Kidney capillary endothelial cell (primary cell): ENCODE measurements at regions not wholly inside any gene's neighbourhood (a gene's known extent, or its start where the extent isn't known, plus 50 kb on each side); places are given as distances from the start of the nearest gene placed in this dataset.

ENCODE experiments used
- DNase-seq: peaks from one replicate; pipeline ENCODE4 v3.0.0-alpha.2; 2018; ENCODE audit warnings: low spot score

DNA sequence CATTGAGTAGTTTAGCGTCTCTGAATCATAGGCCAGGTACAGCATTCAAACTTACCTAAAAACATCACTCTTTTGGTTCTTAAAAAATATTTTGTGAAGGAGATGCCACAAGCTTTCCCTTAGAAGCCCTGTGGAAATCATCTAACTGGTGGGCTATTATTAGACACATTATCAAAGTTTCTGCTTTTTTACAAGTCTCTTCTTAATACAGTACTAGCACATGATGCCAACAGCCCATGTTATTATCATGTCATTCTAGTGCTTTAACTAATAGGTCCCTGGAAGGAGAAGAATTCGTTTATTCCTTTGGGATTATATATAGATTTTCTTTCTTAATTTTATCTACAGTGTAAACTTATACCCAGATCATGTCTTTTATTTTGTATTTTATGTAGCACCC lies 146.0 kb upstream of the PTPRK start:
- DNase-seq, result no peak

- DNase-seq, result no peak
Measured at GRCh38 chr6:128663238-128663637, 142.8 kb upstream of the PTPRK start.

- DNase-seq, result no peak
Measured at GRCh38 chr6:128659878-128660622, 139.7 kb upstream of the PTPRK start.

DNA sequence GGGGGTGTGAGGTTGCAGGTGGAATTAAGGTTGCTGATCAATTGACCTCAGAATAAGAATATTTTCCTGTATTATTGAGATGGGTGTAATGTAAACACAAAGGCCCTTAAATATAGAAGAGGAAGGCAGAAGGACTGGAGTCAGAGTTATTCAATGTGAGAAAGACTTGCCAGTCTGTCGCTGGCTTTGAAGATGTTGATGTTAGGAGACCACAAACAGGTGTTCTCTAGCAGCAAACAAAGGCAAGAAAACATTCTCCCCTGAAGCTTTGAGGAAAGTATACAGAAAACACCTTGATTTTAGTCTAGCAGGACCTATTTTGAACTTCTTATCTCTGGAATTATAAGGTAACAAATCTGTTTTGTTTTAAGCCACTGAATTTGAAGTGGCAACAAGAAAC lies 138.9 kb upstream of the PTPRK start:
- DNase-seq, result no peak

DNA sequence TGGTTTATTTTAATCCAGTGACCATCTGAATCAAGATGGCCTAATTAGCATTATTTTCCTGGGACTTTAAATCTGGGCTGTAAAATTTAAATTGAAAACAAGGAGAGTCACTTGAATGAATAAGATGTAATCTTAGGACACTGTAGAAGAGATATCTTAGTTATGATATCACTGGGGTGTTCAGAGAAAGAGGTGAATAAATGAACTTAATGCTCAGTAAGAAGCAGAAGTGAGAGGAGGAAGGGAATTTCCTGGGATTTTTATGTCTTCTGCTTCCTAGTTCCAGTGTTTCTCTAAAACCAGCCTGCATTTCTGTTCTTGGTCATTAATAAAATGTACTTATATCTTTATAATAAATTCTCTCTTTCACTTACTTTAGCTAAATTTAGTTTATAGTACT lies 136.8 kb upstream of the PTPRK start:
- DNase-seq, result no peak

DNA sequence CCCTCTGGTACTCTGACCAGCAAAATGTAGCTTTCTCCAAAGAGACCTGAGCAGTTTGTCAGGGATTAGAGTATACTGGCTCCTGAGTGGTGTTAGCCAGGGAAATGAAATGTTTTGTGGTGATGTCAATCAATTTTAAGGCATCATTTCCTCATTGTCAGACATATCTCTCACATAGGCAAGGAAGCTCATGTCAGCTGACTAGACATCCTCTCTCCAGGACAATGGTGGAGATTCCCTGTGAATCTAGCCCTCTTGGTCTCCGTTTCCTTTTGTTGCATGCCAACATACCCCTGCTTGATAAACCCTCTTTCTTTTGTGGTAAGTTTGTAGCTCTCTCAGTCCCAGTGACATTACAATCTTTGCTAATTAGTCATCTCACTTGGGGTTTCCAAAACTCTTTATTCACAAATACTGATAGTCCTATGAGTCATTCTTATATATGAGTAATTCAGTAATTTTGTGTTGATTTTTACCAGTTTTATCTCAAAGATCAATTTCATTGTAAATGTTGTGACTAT lies 135.6 kb upstream of the PTPRK start:
- DNase-seq, result peak; percentile 99

- no peak for DNase-seq
Measured at GRCh38 chr6:128648022-128648598, 127.7 kb upstream of the PTPRK start.

DNA sequence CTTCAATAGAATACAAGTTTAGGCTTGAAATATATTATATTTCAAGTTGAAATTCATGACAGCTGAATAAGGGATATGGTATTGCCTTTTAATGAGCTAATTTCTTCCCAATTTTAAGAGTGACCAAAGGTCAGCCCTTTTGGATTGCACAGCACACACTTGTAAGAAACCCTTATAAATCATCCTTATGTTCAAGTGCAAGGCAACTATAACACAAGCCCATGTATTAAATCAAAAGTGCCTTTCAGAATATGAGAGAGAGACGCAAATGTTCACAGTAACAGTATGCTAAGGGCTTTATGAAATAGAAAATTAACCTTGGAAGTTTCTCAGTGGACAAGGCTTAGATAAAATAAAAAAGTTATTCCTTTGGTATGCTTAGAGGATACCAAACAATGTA lies 121.7 kb upstream of the PTPRK start:
- DNase-seq, result no peak

DNA sequence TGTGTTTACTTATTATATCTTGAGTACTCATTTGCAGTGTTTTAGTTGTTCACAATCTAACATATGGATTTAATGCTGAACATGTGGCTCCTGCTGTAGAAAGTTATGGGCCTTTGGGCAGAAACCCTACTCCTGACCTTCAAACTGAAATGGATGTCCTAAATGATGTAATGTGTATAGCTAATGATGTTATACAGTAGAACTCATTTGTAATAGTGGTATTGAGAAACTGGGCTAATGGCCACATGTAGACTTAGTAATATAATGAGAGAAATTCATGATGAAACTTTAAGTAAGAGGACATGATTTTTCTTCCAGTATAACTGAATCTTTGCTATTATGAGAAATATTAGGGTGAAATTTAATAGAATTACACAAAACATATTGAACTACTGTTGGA lies 121.3 kb upstream of the PTPRK start:
- no peak for DNase-seq

GRCh38 chr6:128638817-128639216 lies 118.4 kb upstream of the PTPRK start:
- no peak for DNase-seq

DNA sequence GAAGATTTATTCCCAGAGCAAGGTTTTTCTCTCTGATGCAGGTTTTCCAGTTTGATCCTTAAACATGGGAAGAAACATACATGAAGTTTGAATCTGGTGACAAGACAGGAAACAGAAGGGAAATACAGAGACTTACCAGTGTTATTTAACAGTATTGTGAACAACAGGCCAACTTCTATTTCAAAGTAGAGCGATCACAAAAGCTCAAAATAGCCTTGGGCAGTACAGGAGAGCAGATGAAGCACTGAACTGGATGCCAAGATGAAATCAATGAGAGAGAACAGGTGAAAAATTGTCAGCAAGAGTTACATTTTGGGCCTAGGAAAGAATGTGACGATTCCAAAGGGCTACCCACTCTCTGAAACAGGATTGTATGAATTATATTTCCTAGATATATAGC lies 114.8 kb upstream of the PTPRK start:
- DNase-seq, result no peak

- no peak for DNase-seq
Measured at GRCh38 chr6:128632131-128632530, 111.7 kb upstream of the PTPRK start.

- no peak for DNase-seq
Measured at GRCh38 chr6:128631031-128631430, 110.6 kb upstream of the PTPRK start.

DNA sequence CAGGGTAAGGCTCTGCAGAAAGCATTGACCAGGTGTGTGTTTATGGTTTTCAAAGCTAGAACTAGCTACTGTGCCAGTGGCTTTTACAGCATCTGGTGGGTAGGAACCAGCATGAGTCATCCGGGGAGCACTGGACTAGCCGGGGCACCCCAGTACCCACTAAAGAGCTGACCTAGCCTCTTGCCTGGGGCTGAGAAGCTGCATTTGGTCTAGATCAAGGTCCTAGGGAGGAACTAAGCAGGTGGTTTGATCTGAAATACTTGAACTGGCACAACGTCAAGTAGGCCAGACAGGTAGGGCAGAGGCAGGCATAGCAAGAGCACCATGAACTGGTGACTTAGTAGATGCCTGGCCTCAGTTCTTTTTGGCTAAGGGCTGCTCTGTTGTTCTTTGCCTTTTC lies 109.8 kb upstream of the PTPRK start:
- DNase-seq, result no peak

- no peak for DNase-seq
Measured at GRCh38 chr6:128617285-128617684, 96.9 kb upstream of the PTPRK start.

GRCh38 chr6:128616342-128616741 lies 95.9 kb upstream of the PTPRK start:
- no peak for DNase-seq

GRCh38 chr6:128606611-128607010 lies 86.2 kb upstream of the PTPRK start:
- DNase-seq, result no peak

DNA sequence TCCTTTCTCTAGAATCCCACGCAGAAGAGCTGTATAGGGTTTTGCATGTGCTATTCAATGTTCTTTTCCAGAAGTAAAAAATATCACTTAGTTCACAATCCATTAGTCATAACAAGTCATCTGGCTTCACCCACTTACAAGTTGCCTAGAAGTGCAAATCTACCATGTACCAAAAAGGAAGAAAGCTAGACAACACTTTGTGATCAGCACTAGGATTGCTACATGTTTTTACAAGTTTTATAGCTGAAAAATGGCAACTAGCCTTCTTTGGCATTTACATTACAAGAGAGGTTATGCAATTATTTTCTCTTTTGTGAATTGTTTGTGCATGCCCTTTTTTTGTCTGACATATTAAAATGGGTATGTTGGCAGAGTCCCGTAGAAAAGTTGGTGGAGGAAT lies 85.6 kb upstream of the PTPRK start:
- no peak for DNase-seq

DNA sequence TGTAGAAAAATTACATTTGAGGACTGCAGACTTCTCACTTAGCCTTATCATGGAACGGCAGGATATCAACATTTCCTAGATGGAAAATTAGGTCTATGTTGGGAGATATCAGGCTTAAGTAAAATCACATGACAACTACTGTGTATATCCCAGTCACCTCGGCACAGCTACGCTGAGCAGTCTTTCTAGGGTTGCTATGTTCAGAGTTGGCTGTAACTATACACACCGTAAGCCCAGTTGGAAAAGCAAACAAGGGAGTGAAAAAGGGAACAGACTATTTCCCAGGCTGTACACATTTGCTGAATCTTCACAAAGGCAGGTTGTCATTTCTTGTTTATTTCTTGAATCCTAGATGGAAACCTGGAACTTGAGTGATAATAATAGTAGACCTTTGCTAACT lies 80.7 kb upstream of the PTPRK start:
- no peak for DNase-seq

DNA sequence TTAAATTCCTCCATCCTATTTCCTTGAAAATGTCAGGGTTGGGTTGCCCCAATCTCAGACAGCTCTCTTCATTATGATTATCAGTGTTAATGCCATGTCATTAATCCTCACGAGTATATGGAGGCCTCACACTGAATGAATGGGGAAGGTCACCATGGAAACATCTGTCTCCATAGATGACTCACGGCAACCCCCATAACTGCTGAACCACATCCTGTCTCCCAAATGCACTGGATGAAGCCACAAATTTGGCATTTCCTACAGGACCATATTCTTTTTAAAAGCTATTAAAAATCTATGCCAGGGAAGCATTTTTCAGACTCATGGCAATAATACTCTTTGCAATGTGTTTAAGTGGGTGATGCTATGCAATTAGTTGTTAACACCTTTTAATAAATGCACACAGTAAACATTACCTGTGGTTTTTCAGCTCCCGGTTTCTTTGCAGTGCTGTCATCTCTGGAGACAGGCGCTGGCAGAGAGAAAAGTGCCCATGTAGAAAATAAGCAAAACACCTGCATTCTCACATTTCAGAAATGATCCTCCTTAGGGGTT lies 80.1 kb upstream of the PTPRK start:
- DNase-seq, result peak; percentile 91

GRCh38 chr6:128599036-128599435 lies 78.6 kb upstream of the PTPRK start:
- no peak for DNase-seq

- no peak for DNase-seq
Measured at GRCh38 chr6:128598571-128598970, 78.2 kb upstream of the PTPRK start.

DNA sequence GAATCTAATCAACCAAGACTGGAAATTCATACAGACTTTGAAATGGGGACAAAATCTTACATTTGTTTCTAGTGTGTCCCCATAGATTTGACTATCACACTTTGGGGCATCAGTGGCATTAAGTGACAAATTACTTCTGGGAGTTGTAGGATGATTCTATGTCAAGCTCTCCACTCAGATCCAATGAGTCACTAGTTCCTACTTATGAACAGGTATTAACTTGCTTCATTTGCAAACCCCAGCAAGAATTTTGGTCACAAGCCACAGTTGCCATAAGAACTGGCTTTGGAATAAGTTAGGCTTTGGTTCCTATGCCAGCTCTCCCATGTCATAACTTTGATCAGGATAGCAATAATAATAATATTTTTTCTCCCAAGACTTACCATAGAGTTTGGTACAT lies 77.6 kb upstream of the PTPRK start:
- no peak for DNase-seq

DNA sequence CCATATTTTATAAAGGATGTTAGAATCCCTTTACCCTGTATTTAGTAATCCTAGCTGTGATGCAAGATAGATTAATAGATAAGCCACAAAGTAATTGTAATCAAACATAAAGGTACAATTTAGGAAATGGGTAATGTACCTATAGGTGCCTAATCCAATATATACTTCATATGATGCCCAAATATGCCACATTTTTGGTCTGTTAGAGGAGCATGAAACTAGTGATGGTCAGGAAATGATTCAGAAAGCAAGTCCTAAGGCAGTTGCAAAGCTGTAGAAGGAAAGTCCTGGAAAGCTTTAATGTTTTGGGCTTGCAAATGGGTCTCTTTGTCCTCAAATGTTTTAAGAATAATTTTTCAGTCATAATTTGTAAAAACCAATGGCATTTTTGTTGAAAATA lies 76.6 kb upstream of the PTPRK start:
- peak; percentile 22 for DNase-seq
